H9 (cell line): ENCODE measurements at regions not wholly inside any gene's neighbourhood (a gene's known extent, or its start where the extent isn't known, plus 50 kb on each side); places are given as distances from the start of the nearest gene placed in this dataset.

Source experiments
- DNase-seq: peaks from one replicate; pipeline ENCODE4 v3.0.0-alpha.2; 2017
- H2AFZ ChIP-seq: one replicate; pipeline ENCODE4 v1.6.1; 2013; ENCODE audit warnings: mild to moderate bottlenecking, low read length, control low read depth, moderate library complexity
- H2AK5ac ChIP-seq: 2 replicates; pipeline ENCODE4 v1.6.1; 2013; ENCODE audit warnings: low read length, control low read depth, mixed read lengths; ENCODE audit not compliant: insufficient read length
- H2BK120ac ChIP-seq: one replicate; pipeline ENCODE4 v1.6.1; 2013; ENCODE audit warnings: low read depth, mild to moderate bottlenecking, low read length, control low read depth, inconsistent platforms; ENCODE audit not compliant: poor library complexity, severe bottlenecking
- H2BK12ac ChIP-seq: 2 replicates; pipeline ENCODE4 v1.6.1; 2013; ENCODE audit warnings: low read length, control low read depth, mixed read lengths, low read depth; ENCODE audit not compliant: insufficient read length
- H2BK15ac ChIP-seq: 2 replicates; pipeline ENCODE4 v1.6.1; 2013; ENCODE audit warnings: low read depth, low read length, control low read depth
- H2BK20ac ChIP-seq: one replicate; pipeline ENCODE4 v1.6.1; 2013; ENCODE audit warnings: low read depth, mild to moderate bottlenecking, low read length, control low read depth, inconsistent platforms; ENCODE audit not compliant: poor library complexity, severe bottlenecking
- H2BK5ac ChIP-seq: 2 replicates; pipeline ENCODE4 v1.6.1; 2013; ENCODE audit warnings: low read length, control low read depth, mixed read lengths; ENCODE audit not compliant: insufficient read length
- H3K14ac ChIP-seq: 2 replicates; pipeline ENCODE4 v1.6.1; 2013; ENCODE audit warnings: low read length, control low read depth; ENCODE audit not compliant: insufficient read depth
- H3K18ac ChIP-seq: 2 replicates; pipeline ENCODE4 v1.6.1; 2013; ENCODE audit warnings: low read depth, mild to moderate bottlenecking, mixed read lengths, low read length, control low read depth; ENCODE audit not compliant: insufficient read length
- H3K23ac ChIP-seq: 2 replicates; pipeline ENCODE4 v1.6.1; 2013; ENCODE audit warnings: low read length, control low read depth, mixed read lengths, low read depth; ENCODE audit not compliant: insufficient read length
- H3K23me2 ChIP-seq: 2 replicates; pipeline ENCODE4 v1.6.1; 2013; ENCODE audit warnings: low read depth, mild to moderate bottlenecking, mixed read lengths, low read length, control low read depth; ENCODE audit not compliant: insufficient read length, poor library complexity, severe bottlenecking
- H3K27ac ChIP-seq: 2 replicates; pipeline ENCODE4 v1.5.1; 2013; ENCODE audit warnings: low read length, control low read depth, mixed read lengths, low read depth; ENCODE audit not compliant: insufficient read length
- H3K27me3 ChIP-seq: 2 replicates; pipeline ENCODE4 v1.6.1; 2013; ENCODE audit warnings: low read length, control low read depth, inconsistent platforms; ENCODE audit not compliant: insufficient read depth
- H3K4ac ChIP-seq: 2 replicates; pipeline ENCODE4 v1.6.1; 2013; ENCODE audit warnings: low read depth, mild to moderate bottlenecking, control low read depth, inconsistent platforms, low read length, moderate library complexity
- H3K4me1 ChIP-seq: 2 replicates; pipeline ENCODE4 v1.6.1; 2013; ENCODE audit warnings: low read length, control low read depth, inconsistent platforms; ENCODE audit not compliant: insufficient read depth
- H3K4me2 ChIP-seq: 2 replicates; pipeline ENCODE4 v1.6.1; 2013; ENCODE audit warnings: low read length, control low read depth, mixed read lengths; ENCODE audit not compliant: insufficient read length, insufficient read depth
- H3K56ac ChIP-seq: 2 replicates; pipeline ENCODE4 v1.6.1; 2013; ENCODE audit warnings: low read depth, mild to moderate bottlenecking, mixed read lengths, low read length, control low read depth; ENCODE audit not compliant: insufficient read length
- H3K79me1 ChIP-seq: 2 replicates; pipeline ENCODE4 v1.6.1; 2013; ENCODE audit warnings: low read depth, mild to moderate bottlenecking, moderate library complexity, low read length, control low read depth, inconsistent platforms; ENCODE audit not compliant: insufficient read depth, poor library complexity, severe bottlenecking
- H3K79me2 ChIP-seq: 2 replicates; pipeline ENCODE4 v1.6.1; 2013; ENCODE audit warnings: low read length, control low read depth, inconsistent platforms; ENCODE audit not compliant: insufficient read depth
- H3K9ac ChIP-seq: 2 replicates; pipeline ENCODE4 v1.6.1; 2013; ENCODE audit warnings: low read length, control low read depth, mixed read lengths; ENCODE audit not compliant: insufficient read length; ENCODE audit errors: extremely low read depth
- H3K9me3 ChIP-seq: one replicate; pipeline ENCODE4 v1.6.1; 2013; ENCODE audit warnings: low read depth, low read length, inconsistent platforms; ENCODE audit not compliant: control insufficient read depth
- H3T11ph ChIP-seq: one replicate; pipeline ENCODE4 v1.6.1; 2013; ENCODE audit warnings: mild to moderate bottlenecking, low read length, control low read depth, inconsistent platforms
- H4K20me1 ChIP-seq: one replicate; pipeline ENCODE4 v1.6.1; 2013; ENCODE audit not compliant: control insufficient read depth, insufficient read length, insufficient read depth
- H4K5ac ChIP-seq: 2 replicates; pipeline ENCODE4 v1.6.1; 2013; ENCODE audit warnings: low read depth, mild to moderate bottlenecking, mixed read lengths, low read length, control low read depth; ENCODE audit not compliant: insufficient read length
- H4K8ac ChIP-seq: replicated peaks from 2 replicates; pipeline ENCODE4 v1.6.1; 2013; ENCODE audit warnings: low read length, control low read depth, mixed read lengths, low read depth; ENCODE audit not compliant: insufficient read length
- H4K91ac ChIP-seq: 2 replicates; pipeline ENCODE4 v1.6.1; 2013; ENCODE audit warnings: low read depth, mild to moderate bottlenecking, moderate library complexity, mixed read lengths, low read length, control low read depth; ENCODE audit not compliant: insufficient read length
- H3K27ac Mint-ChIP-seq, 3 experiments: 2 replicates in 2 of 3; 3 replicates in 1 of 3; pipeline ENCODE4 v1.8.0; 2020 to 2021; ENCODE audit warnings: mixed read lengths in 3 of 3, mild to moderate bottlenecking in 1 of 3, moderate library complexity in 1 of 3
- H3K27me3 Mint-ChIP-seq: 2 replicates; pipeline ENCODE4 v1.8.0; 2021; ENCODE audit warnings: low read depth, mild to moderate bottlenecking, moderate library complexity, mixed read lengths
- H3K36me3 Mint-ChIP-seq, 3 experiments: 2 replicates in 2 of 3; 3 replicates in 1 of 3; pipeline ENCODE4 v1.8.0; 2020 to 2021; ENCODE audit warnings: low read depth in 3 of 3, mixed read lengths in 3 of 3; ENCODE audit not compliant: insufficient read depth in 1 of 3
- H3K4me1 Mint-ChIP-seq, 2 experiments: 2 replicates each; pipeline ENCODE4 v1.8.0; 2020; ENCODE audit warnings: mixed read lengths in 2 of 2
- H3K4me3 Mint-ChIP-seq, 2 experiments: 2 replicates in 1 of 2; 3 replicates in 1 of 2; pipeline ENCODE4 v1.8.0; 2020 to 2021; ENCODE audit warnings: mild to moderate bottlenecking in 2 of 2, mixed read lengths in 2 of 2, moderate library complexity in 1 of 2
- H3K9me3 Mint-ChIP-seq, 2 experiments: 2 replicates in 1 of 2; 3 replicates in 1 of 2; pipeline ENCODE4 v1.8.0; 2020; ENCODE audit warnings: mild to moderate bottlenecking in 2 of 2, mixed read lengths in 2 of 2, moderate library complexity in 1 of 2
- CTCF ChIP-seq: fragments of 200-600 bp; sonication (generic); conservative IDR thresholded peaks from 3 replicates; pipeline ENCODE4 v1.8.0; 2021; ENCODE audit warnings: antibody characterized with exemption, mild to moderate bottlenecking
- WGBS: extraction: QIAGEN DNeasy Blood & Tissue Kit; methylation state at CpG from one replicate; pipeline ENCODE4 v1.1.7; 2013; ENCODE audit warnings: missing lambda C conversion rate, low lambda C conversion rate, mixed read lengths; ENCODE audit not compliant: insufficient read length; ENCODE audit errors: extremely low coverage; 5-methylcytosine and 5-hydroxymethylcytosine counted together

- H3K56ac ChIP-seq, result no peak overlapping the region
- no peak overlapping the region for H3K9ac ChIP-seq
- H3K4ac ChIP-seq, result no peak overlapping the region
- no peak overlapping the region for H2BK15ac ChIP-seq
- Mint-ChIP-seq H3K4me1 (peaks cover 8 to 9% of the 10 kb centered on the region in 2 experiments), H3K9me3 (peaks cover 3 to 4% of the 10 kb centered on the region in 2 experiments; a peak in 3 of 5 replicates), H3K27me3 (no peaks in the 10 kb centered on the region), H3K27ac (no peak overlapping the region), H3K36me3 (peaks cover 0 to 4% (median 0%) of the 10 kb centered on the region in 3 experiments; a peak in 4 of 7 replicates), H3K4me3 (no peak overlapping the region)
- no peak overlapping the region for H2AFZ ChIP-seq
- H4K5ac ChIP-seq, result no peak overlapping the region
- H4K8ac ChIP-seq, result no peak overlapping the region
- no peak overlapping the region for H2BK5ac ChIP-seq
- no peak overlapping the region for H3K18ac ChIP-seq
- no peak overlapping the region for H2BK20ac ChIP-seq
- H2BK12ac ChIP-seq, result no peak overlapping the region
- H4K20me1 ChIP-seq, result no peaks in the 10 kb centered on the region
- H3K23ac ChIP-seq, result no peak overlapping the region
- H3K4me2 ChIP-seq, result no peak overlapping the region
- H2BK120ac ChIP-seq, result no peak overlapping the region
- H3K79me2 ChIP-seq, result no peaks in the 10 kb centered on the region
- H3T11ph ChIP-seq, result no peak overlapping the region
- H2AK5ac ChIP-seq, result no peak overlapping the region
- no peaks in the 10 kb centered on the region for H3K79me1 ChIP-seq
- H3K23me2 ChIP-seq, result no peaks in the 10 kb centered on the region
- no peaks in the 10 kb centered on the region for H3K9me3 ChIP-seq
- no peak for DNase-seq
- no peaks in the 10 kb centered on the region for H3K4me1 ChIP-seq
- H3K27ac ChIP-seq, result no peak overlapping the region
- no peak overlapping the region for H3K14ac ChIP-seq
- H3K27me3 ChIP-seq, result no peaks in the 10 kb centered on the region
- TF ChIP-seq CTCF, result no peak
- no CpG with 5 or more reads among the region's 4 CpGs for WGBS
- H4K91ac ChIP-seq, result no peak overlapping the region
Measured at GRCh38 chr2:160747501-160748170, 254.0 kb upstream of the RBMS1 start.
